Right lobe of liver (tissue), 6 donors: ENCODE measurements at regions not wholly inside any gene's neighbourhood (a gene's known extent, or its start where the extent isn't known, plus 50 kb on each side); places are given as distances from the start of the nearest gene placed in this dataset.
"Not testable (repeated sequence)": the region's sequence is repeated elsewhere in the genome, so short reads cannot be mapped to it uniquely, and the experiment has no call there.

Experiments used
- ATAC-seq, 4 donors: fragments of 200-7000 bp; cut with Tn5 transposase; one replicate each; pipeline ENCODE4 v1.9.1; 2020; ENCODE audit warnings: mild to moderate bottlenecking in 4 of 4, moderate library complexity in 4 of 4
- DNase-seq, 3 donors: peaks; one replicate each; pipeline ENCODE4 v3.0.0-alpha.2; 2020
- H3K27ac ChIP-seq, 3 donors: fragments of 200-600 bp; one replicate each; pipeline ENCODE4 v1.8.0; 2022
- H3K27me3 ChIP-seq, 2 donors: fragments of 200-600 bp; one replicate each; pipeline ENCODE4 v1.8.0; 2022
- H3K36me3 ChIP-seq, 4 donors: fragments of 200-600 bp; sonication (generic) in 1 of 4; one replicate each; pipeline versions ENCODE4 v1.5.1 to v1.8.0; 2017 to 2022; ENCODE audit warnings: control low read depth in 1 of 4
- H3K4me1 ChIP-seq, 4 donors: fragments of 200-600 bp; sonication (generic) in 1 of 4; one replicate each; pipeline versions ENCODE4 v1.5.1 to v1.8.0; 2017 to 2022; ENCODE audit warnings: control low read depth in 1 of 4
- H3K4me3 ChIP-seq, 3 donors: fragments of 200-600 bp; one replicate each; pipeline ENCODE4 v1.8.0; 2022
- H3K9me3 ChIP-seq, 4 donors: fragments of 200-600 bp; sonication (generic) in 1 of 4; one replicate each; pipeline versions ENCODE4 v1.5.1 to v1.8.0; 2017 to 2022; ENCODE audit warnings: control low read depth in 1 of 4
- CTCF ChIP-seq, 4 donors: fragments of 200-600 bp in 3 of 4; fragments of 450-650 bp in 1 of 4; IDR thresholded peaks; one replicate each; pipeline versions ENCODE4 v1.5.1 to v1.8.0; 2016 to 2022; ENCODE audit warnings: antibody characterized with exemption in 4 of 4, mild to moderate bottlenecking in 2 of 4
- POLR2A ChIP-seq: fragments of 450-650 bp; IDR thresholded peaks from one replicate; pipeline ENCODE4 v1.6.1; 2017; ENCODE audit warnings: antibody characterized with exemption, mild to moderate bottlenecking
- WGBS: methylation state at CpG from one replicate; pipeline ENCODE4 v1.1.6; 2018; ENCODE audit warnings: low coverage, low lambda C conversion rate; ENCODE audit not compliant: insufficient coverage; ENCODE audit errors: missing lambda C conversion rate; 5-methylcytosine and 5-hydroxymethylcytosine counted together
- intact Hi-C, 2 donors: fragments of 100-400 bp; cut with DNase I; formaldehyde crosslinking; loops; one replicate each; pipeline versions ENCODE4 v1.11.2 to v1.14.1; 2022
- donor health status: DM: no; HTN: yes; CAD: no.
- donor health status: DM: no; HTN: no; CAD: no.
- donor health status: DM: no; HTN: no; CAD: no.
- donor health status: DM: no; HTN: yes; CAD: no.
- donor health status: DM: no; HTN: yes; CAD: no.

GRCh38 chrX:128805236-128805635, 718.1 kb downstream of the SMARCA1 start:
- Histone ChIP-seq H3K36me3 (no peaks in the 10 kb centered on the region), H3K4me1 (no peaks in the 10 kb centered on the region), H3K4me3 (no peak overlapping the region), H3K27me3 (no peaks in the 10 kb centered on the region), H3K9me3 (no peaks in the 10 kb centered on the region), H3K27ac (no peak overlapping the region)
- intact Hi-C loops = no loop called here
- no peak for ATAC-seq
- WGBS = 43% methylated on average over 2 of the region's 2 CpGs
- DNase-seq = no peak
- TF ChIP-seq CTCF (IDR thresholded peaks at IDR 0.05) (no peak), POLR2A (no peak)

GRCh38 chrX:128804828-128805227, 718.5 kb downstream of the SMARCA1 start:
- no peak overlapping the region for H3K27ac ChIP-seq
- WGBS = 41% methylated on average over 2 of the region's 2 CpGs
- H3K36me3 ChIP-seq = no peaks in the 10 kb centered on the region
- H3K27me3 ChIP-seq = no peaks in the 10 kb centered on the region
- DNase-seq (no peak), ATAC-seq (no peak)
- H3K9me3 ChIP-seq = no peaks in the 10 kb centered on the region
- no peak overlapping the region for H3K4me3 ChIP-seq
- intact Hi-C loops = no loop called here
- H3K4me1 ChIP-seq = no peaks in the 10 kb centered on the region
- TF ChIP-seq CTCF (IDR thresholded peaks at IDR 0.05) (no peak), POLR2A (no peak)

- H3K27me3 ChIP-seq = no peaks in the 10 kb centered on the region
- no peak overlapping the region for H3K27ac ChIP-seq
- intact Hi-C loops = no loop called here
- no peaks in the 10 kb centered on the region for H3K36me3 ChIP-seq
- TF ChIP-seq POLR2A = no peak
- TF ChIP-seq CTCF (IDR thresholded peaks at IDR 0.05) = peak in 1 of 4 donors; percentile 6
- no peaks in the 10 kb centered on the region for H3K9me3 ChIP-seq
- ATAC-seq = no peak
- no peaks in the 10 kb centered on the region for H3K4me1 ChIP-seq
- WGBS = 30% methylated on average over 2 of the region's 2 CpGs
- no peak overlapping the region for H3K4me3 ChIP-seq
- no peak for DNase-seq
Observed at GRCh38 chrX:128800138-128800537, 723.2 kb downstream of the SMARCA1 start.

GRCh38 chrX:128783139-128783538, 730.9 kb upstream of the ACTRT1 start:
- intact Hi-C loops, H3K4me1 ChIP-seq, H3K27me3 ChIP-seq, DNase-seq, H3K36me3 ChIP-seq, H3K27ac ChIP-seq, H3K4me3 ChIP-seq, H3K9me3 ChIP-seq, ATAC-seq: not testable (repeated sequence)
- WGBS = 37% methylated on average over 4 of the region's 6 CpGs

- H3K27ac ChIP-seq = no peak overlapping the region
- no CpG with 5 or more reads among the region's 1 CpG for WGBS
- no peak overlapping the region for H3K4me3 ChIP-seq
- intact Hi-C loops = no loop called here
- H3K9me3 ChIP-seq = no peaks in the 10 kb centered on the region
- TF ChIP-seq CTCF (IDR thresholded peaks at IDR 0.05) (peak; percentile 32 to 53 (median 42)), POLR2A (no peak)
- H3K4me1 ChIP-seq = no peaks in the 10 kb centered on the region
- ATAC-seq (peak; percentile 47 to 81 (median 76)), DNase-seq (peak in 1 of 3 donors; percentile 36)
- H3K36me3 ChIP-seq = no peaks in the 10 kb centered on the region
- no peaks in the 10 kb centered on the region for H3K27me3 ChIP-seq
Observed at GRCh38 chrX:128781506-128781905, 729.3 kb upstream of the ACTRT1 start.
